Liver (tissue), 8 donors: ENCODE measurements at regions not wholly inside any gene's neighbourhood (a gene's known extent, or its start where the extent isn't known, plus 50 kb on each side); places are given as distances from the start of the nearest gene placed in this dataset.
A peak's percentile ranks its signal among the peaks of the same experiment; 100 is the strongest.

Experiments
- DNase-seq: peaks from one replicate; pipeline ENCODE4 v3.0.0-alpha.2; 2017; ENCODE audit warnings: low spot score
- H3K27ac ChIP-seq, 2 donors: one replicate each; pipeline ENCODE4 v1.7.0; 2013; ENCODE audit warnings: inconsistent platforms in 2 of 2, low read length in 2 of 2, control low read depth in 1 of 2, low read depth in 1 of 2, mild to moderate bottlenecking in 1 of 2
- H3K27me3 ChIP-seq, 4 donors: one replicate each; pipeline versions ENCODE4 v1.6.1 to v1.7.0; 2013; ENCODE audit warnings: low read length in 3 of 4, inconsistent platforms in 1 of 4, mild to moderate bottlenecking in 1 of 4, moderate library complexity in 1 of 4; ENCODE audit not compliant: control insufficient read depth in 4 of 4, insufficient read depth in 4 of 4
- H3K36me3 ChIP-seq, 4 donors: one replicate each; pipeline versions ENCODE4 v1.6.1 to v1.7.0; 2013; ENCODE audit warnings: low read length in 3 of 4, mild to moderate bottlenecking in 3 of 4, low read depth in 1 of 4, moderate library complexity in 1 of 4; ENCODE audit not compliant: control insufficient read depth in 4 of 4, insufficient read depth in 3 of 4
- H3K4me1 ChIP-seq, 4 donors: one replicate each; pipeline versions ENCODE4 v1.6.1 to v1.7.0; 2013; ENCODE audit warnings: low read length in 3 of 4, mild to moderate bottlenecking in 3 of 4, moderate library complexity in 1 of 4; ENCODE audit not compliant: control insufficient read depth in 4 of 4, insufficient read depth in 4 of 4
- H3K4me3 ChIP-seq, 3 donors: one replicate each; pipeline versions ENCODE4 v1.6.1 to v1.7.0; 2013; ENCODE audit warnings: low read length in 3 of 3, control low read depth in 1 of 3, low read depth in 1 of 3, mild to moderate bottlenecking in 1 of 3
- H3K9ac ChIP-seq, 2 donors: one replicate each; pipeline ENCODE4 v1.7.0; 2013; ENCODE audit warnings: low read length in 2 of 2, mild to moderate bottlenecking in 2 of 2, moderate library complexity in 2 of 2, control low read depth in 1 of 2, low read depth in 1 of 2
- H3K9me3 ChIP-seq, 4 donors: one replicate each; pipeline versions ENCODE4 v1.6.1 to v1.7.0; 2013; ENCODE audit warnings: low read length in 3 of 4; ENCODE audit not compliant: control insufficient read depth in 4 of 4
- EGR1 ChIP-seq, 2 donors: IDR thresholded peaks; 2 replicates each; pipeline ENCODE4 v1.6.1; 2016 to 2018; ENCODE audit warnings: antibody characterized with exemption in 2 of 2, low read depth in 2 of 2
- FOXA1 ChIP-seq: IDR thresholded peaks from 2 replicates; pipeline ENCODE4 v1.6.1; 2016; ENCODE audit warnings: antibody characterized with exemption
- FOXA2 ChIP-seq: IDR thresholded peaks from 2 replicates; pipeline ENCODE4 v1.6.1; 2016; ENCODE audit warnings: antibody characterized with exemption
- GABPA ChIP-seq, 2 donors: IDR thresholded peaks in 1 of 2; conservative IDR thresholded peaks in 1 of 2; 2 replicates each; pipeline ENCODE4 v1.6.1; 2016; ENCODE audit warnings: antibody characterized with exemption in 2 of 2, mild to moderate bottlenecking in 1 of 2, moderate library complexity in 1 of 2
- HNF4A ChIP-seq, 2 donors: conservative IDR thresholded peaks; 2 replicates each; pipeline ENCODE4 v1.6.1; 2016; ENCODE audit warnings: antibody characterized with exemption in 2 of 2, mild to moderate bottlenecking in 2 of 2
- JUND ChIP-seq, 2 donors: IDR thresholded peaks; 2 replicates each; pipeline ENCODE4 v1.6.1; 2016; ENCODE audit warnings: antibody characterized with exemption in 2 of 2
- NR2F2 ChIP-seq: IDR thresholded peaks from 2 replicates; pipeline ENCODE4 v1.6.1; 2016; ENCODE audit warnings: antibody characterized with exemption
- RAD21 ChIP-seq, 2 donors: IDR thresholded peaks; 2 replicates each; pipeline ENCODE4 v1.6.1; 2016; ENCODE audit warnings: antibody characterized with exemption in 2 of 2, mild to moderate bottlenecking in 2 of 2
- RXRA ChIP-seq, 2 donors: IDR thresholded peaks; 2 replicates each; pipeline ENCODE4 v1.6.1; 2017 to 2018; ENCODE audit warnings: antibody characterized with exemption in 2 of 2, mild to moderate bottlenecking in 1 of 2
- SP1 ChIP-seq: IDR thresholded peaks from 2 replicates; pipeline ENCODE4 v1.6.1; 2018; ENCODE audit warnings: antibody characterized with exemption, mild to moderate bottlenecking
- TAF1 ChIP-seq: conservative IDR thresholded peaks from 2 replicates; pipeline ENCODE4 v1.6.1; 2016; ENCODE audit warnings: antibody characterized with exemption, mild to moderate bottlenecking
- YY1 ChIP-seq: IDR thresholded peaks from 2 replicates; pipeline ENCODE4 v1.6.1; 2016; ENCODE audit warnings: antibody characterized with exemption, mild to moderate bottlenecking
- WGBS: extraction: QIAGEN DNeasy Blood & Tissue Kit; methylation state at CpG from one replicate; pipeline ENCODE4 v1.1.7; 2013; 5-methylcytosine and 5-hydroxymethylcytosine counted together
- TF ChIP-seq, protein P1 (sequence below): fragments of 150-350 bp; IDR thresholded peaks from 2 replicates; pipeline ENCODE4 v1.5.1; 2017; ENCODE audit warnings: improper control_type of control experiment, low read depth, low read length; ENCODE audit not compliant: missing input control
- TF ChIP-seq, protein P2 (sequence below): IDR thresholded peaks from 2 replicates; pipeline ENCODE4 v1.6.1; 2016; ENCODE audit warnings: antibody characterized with exemption, mild to moderate bottlenecking
- TF ChIP-seq, protein P3 (sequence below): IDR thresholded peaks from 2 replicates; pipeline ENCODE4 v1.6.1; 2016; ENCODE audit warnings: antibody characterized with exemption
- TF ChIP-seq, protein P4 (sequence below): IDR thresholded peaks from 2 replicates; pipeline ENCODE4 v1.6.1; 2016; ENCODE audit warnings: antibody characterized with exemption
- TF ChIP-seq, protein P5 (sequence below): IDR thresholded peaks from 2 replicates; pipeline ENCODE4 v1.6.1; 2016; ENCODE audit warnings: antibody characterized with exemption
- donor health status: healthy.
- donor health status: healthy.
- donor health status: healthy.
- donor health status: healthy.
- donor health status: healthy.

DNA sequence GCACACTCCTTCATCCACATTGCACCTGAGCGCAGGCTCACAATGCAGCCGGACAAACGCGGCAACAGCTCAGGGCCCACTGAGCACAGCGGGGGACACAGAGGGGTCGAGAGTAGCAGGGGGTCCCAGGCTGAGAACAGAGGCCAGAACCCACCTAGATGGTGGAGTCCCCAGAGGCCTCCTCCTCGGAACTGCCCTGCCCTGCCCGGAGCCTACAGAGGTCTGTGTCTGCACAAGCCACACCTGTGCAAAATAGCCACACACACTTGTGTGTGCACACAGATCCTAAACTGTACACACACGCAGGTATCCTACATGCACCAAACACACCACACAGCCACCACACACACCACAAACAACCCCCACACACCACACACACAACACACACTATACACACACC lies 72.8 kb downstream of the TMEM18 start:
- DNase-seq: peak; percentile 24
- H3K27me3 ChIP-seq: peaks cover 0 to 4% (median 0%) of the 10 kb centered on the region in 4 donors
- no peak for TF ChIP-seq EGR1 (IDR thresholded peaks at IDR 0.05; ENCODE audit: low read depth in 2 of 2)
- TF ChIP-seq RAD21 (IDR thresholded peaks at IDR 0.05): no peak
- no peak for TF ChIP-seq FOXA1
- TF ChIP-seq, protein P1, sequence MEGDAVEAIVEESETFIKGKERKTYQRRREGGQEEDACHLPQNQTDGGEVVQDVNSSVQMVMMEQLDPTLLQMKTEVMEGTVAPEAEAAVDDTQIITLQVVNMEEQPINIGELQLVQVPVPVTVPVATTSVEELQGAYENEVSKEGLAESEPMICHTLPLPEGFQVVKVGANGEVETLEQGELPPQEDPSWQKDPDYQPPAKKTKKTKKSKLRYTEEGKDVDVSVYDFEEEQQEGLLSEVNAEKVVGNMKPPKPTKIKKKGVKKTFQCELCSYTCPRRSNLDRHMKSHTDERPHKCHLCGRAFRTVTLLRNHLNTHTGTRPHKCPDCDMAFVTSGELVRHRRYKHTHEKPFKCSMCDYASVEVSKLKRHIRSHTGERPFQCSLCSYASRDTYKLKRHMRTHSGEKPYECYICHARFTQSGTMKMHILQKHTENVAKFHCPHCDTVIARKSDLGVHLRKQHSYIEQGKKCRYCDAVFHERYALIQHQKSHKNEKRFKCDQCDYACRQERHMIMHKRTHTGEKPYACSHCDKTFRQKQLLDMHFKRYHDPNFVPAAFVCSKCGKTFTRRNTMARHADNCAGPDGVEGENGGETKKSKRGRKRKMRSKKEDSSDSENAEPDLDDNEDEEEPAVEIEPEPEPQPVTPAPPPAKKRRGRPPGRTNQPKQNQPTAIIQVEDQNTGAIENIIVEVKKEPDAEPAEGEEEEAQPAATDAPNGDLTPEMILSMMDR: no peak
- TF ChIP-seq SP1: no peak
- no peak for TF ChIP-seq HNF4A (conservative IDR thresholded peaks at IDR 0.05)
- no peak for TF ChIP-seq TAF1
- TF ChIP-seq, protein P2, sequence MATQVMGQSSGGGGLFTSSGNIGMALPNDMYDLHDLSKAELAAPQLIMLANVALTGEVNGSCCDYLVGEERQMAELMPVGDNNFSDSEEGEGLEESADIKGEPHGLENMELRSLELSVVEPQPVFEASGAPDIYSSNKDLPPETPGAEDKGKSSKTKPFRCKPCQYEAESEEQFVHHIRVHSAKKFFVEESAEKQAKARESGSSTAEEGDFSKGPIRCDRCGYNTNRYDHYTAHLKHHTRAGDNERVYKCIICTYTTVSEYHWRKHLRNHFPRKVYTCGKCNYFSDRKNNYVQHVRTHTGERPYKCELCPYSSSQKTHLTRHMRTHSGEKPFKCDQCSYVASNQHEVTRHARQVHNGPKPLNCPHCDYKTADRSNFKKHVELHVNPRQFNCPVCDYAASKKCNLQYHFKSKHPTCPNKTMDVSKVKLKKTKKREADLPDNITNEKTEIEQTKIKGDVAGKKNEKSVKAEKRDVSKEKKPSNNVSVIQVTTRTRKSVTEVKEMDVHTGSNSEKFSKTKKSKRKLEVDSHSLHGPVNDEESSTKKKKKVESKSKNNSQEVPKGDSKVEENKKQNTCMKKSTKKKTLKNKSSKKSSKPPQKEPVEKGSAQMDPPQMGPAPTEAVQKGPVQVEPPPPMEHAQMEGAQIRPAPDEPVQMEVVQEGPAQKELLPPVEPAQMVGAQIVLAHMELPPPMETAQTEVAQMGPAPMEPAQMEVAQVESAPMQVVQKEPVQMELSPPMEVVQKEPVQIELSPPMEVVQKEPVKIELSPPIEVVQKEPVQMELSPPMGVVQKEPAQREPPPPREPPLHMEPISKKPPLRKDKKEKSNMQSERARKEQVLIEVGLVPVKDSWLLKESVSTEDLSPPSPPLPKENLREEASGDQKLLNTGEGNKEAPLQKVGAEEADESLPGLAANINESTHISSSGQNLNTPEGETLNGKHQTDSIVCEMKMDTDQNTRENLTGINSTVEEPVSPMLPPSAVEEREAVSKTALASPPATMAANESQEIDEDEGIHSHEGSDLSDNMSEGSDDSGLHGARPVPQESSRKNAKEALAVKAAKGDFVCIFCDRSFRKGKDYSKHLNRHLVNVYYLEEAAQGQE: no peak
- TF ChIP-seq, protein P3, sequence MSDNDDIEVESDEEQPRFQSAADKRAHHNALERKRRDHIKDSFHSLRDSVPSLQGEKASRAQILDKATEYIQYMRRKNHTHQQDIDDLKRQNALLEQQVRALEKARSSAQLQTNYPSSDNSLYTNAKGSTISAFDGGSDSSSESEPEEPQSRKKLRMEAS: no peak
- TF ChIP-seq, protein P4, sequence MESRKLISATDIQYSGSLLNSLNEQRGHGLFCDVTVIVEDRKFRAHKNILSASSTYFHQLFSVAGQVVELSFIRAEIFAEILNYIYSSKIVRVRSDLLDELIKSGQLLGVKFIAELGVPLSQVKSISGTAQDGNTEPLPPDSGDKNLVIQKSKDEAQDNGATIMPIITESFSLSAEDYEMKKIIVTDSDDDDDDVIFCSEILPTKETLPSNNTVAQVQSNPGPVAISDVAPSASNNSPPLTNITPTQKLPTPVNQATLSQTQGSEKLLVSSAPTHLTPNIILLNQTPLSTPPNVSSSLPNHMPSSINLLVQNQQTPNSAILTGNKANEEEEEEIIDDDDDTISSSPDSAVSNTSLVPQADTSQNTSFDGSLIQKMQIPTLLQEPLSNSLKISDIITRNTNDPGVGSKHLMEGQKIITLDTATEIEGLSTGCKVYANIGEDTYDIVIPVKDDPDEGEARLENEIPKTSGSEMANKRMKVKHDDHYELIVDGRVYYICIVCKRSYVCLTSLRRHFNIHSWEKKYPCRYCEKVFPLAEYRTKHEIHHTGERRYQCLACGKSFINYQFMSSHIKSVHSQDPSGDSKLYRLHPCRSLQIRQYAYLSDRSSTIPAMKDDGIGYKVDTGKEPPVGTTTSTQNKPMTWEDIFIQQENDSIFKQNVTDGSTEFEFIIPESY: no peak
- TF ChIP-seq JUND (IDR thresholded peaks at IDR 0.05): no peak
- TF ChIP-seq, protein P5, sequence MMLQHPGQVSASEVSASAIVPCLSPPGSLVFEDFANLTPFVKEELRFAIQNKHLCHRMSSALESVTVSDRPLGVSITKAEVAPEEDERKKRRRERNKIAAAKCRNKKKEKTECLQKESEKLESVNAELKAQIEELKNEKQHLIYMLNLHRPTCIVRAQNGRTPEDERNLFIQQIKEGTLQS: no peak
- TF ChIP-seq GABPA (IDR thresholded peaks at IDR 0.05 in 1 of 2, conservative IDR thresholded peaks at IDR 0.05 in 1 of 2): no peak
- TF ChIP-seq FOXA2: no peak
- no peak for TF ChIP-seq RXRA (IDR thresholded peaks at IDR 0.05)
- H3K27ac ChIP-seq: no peak overlapping the region
- no peaks in the 10 kb centered on the region for H3K4me1 ChIP-seq
- no peak overlapping the region for H3K9ac ChIP-seq
- WGBS: 88% methylated on average over 9 of the region's 9 CpGs
- H3K36me3 ChIP-seq: no peaks in the 10 kb centered on the region
- H3K9me3 ChIP-seq: no peaks in the 10 kb centered on the region
- H3K4me3 ChIP-seq: no peak overlapping the region

DNA sequence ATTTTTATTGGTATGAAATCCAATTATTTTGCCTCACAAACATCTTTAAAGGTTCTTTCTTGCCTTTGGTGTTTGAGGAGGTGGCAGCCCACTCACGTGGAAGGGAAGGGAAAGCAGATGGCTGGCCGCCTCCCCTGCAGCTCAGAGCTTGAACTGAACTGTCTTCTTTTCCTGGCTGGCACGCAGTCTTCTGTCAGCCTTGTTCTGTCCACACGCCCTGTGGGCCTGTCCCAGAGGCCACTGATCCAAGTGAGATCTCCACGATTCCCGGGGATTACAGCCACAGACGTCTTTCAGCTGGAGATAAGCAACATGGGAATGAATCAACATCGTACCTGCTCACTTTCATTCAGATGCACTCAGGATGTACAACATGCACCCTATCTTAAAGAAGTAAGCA lies 73.3 kb downstream of the TMEM18 start:
- Histone ChIP-seq H3K27ac (no peak overlapping the region), H3K36me3 (no peaks in the 10 kb centered on the region), H3K27me3 (peaks cover 0 to 4% (median 0%) of the 10 kb centered on the region in 4 donors), H3K9me3 (no peaks in the 10 kb centered on the region), H3K4me3 (no peak overlapping the region), H3K4me1 (no peaks in the 10 kb centered on the region), H3K9ac (no peak overlapping the region)
- WGBS: 69% methylated on average over 8 of the region's 8 CpGs
- peak; percentile 25 for DNase-seq
- TF ChIP-seq GABPA (IDR thresholded peaks at IDR 0.05 in 1 of 2, conservative IDR thresholded peaks at IDR 0.05 in 1 of 2) (no peak), YY1 (no peak), SP1 (no peak), RAD21 (IDR thresholded peaks at IDR 0.05) (no peak), HNF4A (conservative IDR thresholded peaks at IDR 0.05) (no peak), FOXA1 (no peak), RXRA (IDR thresholded peaks at IDR 0.05) (no peak), NR2F2 (no peak), EGR1 (IDR thresholded peaks at IDR 0.05; ENCODE audit: low read depth in 2 of 2) (no peak)
- TF ChIP-seq, protein P1: no peak
- TF ChIP-seq, protein P2: no peak
